ENCODE measurements at regions not wholly inside any gene's neighbourhood (a gene's known extent, or its start where the extent isn't known, plus 50 kb on each side); places are given as distances from the start of the nearest gene placed in this dataset.

DNA sequence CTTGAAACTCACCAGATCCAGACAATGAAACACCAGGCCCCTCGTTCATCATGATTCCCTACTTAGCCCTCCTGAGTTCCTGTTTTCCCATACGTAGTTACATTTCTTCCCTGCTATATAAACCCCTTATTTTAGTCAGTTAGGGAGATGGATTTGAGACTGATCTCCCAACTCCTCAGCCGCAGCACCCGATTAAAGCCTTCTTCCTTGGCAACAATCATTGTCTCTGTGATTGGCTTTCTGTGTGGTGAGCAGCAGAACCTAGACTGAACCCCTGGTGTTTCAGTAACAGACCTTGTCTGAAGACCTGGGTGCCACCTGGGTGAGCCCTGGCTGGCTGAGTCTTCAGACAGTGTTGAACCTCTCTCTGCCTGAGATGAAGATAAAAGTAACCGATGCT, 118.0 kb downstream of the OAT start:
- TF ChIP-seq, protein P1, sequence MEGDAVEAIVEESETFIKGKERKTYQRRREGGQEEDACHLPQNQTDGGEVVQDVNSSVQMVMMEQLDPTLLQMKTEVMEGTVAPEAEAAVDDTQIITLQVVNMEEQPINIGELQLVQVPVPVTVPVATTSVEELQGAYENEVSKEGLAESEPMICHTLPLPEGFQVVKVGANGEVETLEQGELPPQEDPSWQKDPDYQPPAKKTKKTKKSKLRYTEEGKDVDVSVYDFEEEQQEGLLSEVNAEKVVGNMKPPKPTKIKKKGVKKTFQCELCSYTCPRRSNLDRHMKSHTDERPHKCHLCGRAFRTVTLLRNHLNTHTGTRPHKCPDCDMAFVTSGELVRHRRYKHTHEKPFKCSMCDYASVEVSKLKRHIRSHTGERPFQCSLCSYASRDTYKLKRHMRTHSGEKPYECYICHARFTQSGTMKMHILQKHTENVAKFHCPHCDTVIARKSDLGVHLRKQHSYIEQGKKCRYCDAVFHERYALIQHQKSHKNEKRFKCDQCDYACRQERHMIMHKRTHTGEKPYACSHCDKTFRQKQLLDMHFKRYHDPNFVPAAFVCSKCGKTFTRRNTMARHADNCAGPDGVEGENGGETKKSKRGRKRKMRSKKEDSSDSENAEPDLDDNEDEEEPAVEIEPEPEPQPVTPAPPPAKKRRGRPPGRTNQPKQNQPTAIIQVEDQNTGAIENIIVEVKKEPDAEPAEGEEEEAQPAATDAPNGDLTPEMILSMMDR (IDR thresholded peaks at IDR 0.05; ENCODE audit: poor library complexity): no peak
- TF ChIP-seq EZH2phosphoT487 (IDR thresholded peaks at IDR 0.05; ENCODE audit: low read depth, severe bottlenecking, unreplicated experiment) (no peak), EZH2 (IDR thresholded peaks at IDR 0.05; ENCODE audit: borderline replicate concordance) (no peak)
